Dendritic cell treated with granulocyte-macrophage colony-stimulating factor and Interleukin-4, amounts not matched to agents 40 ng/mL and 50 ng/mL, for 4 days (primary cell): ENCODE measurements at regions not wholly inside any gene's neighbourhood (a gene's known extent, or its start where the extent isn't known, plus 50 kb on each side); places are given as distances from the start of the nearest gene placed in this dataset.
"Not testable (repeated sequence)": the region's sequence is repeated elsewhere in the genome, so short reads cannot be mapped to it uniquely, and the experiment has no call there.

Experiments used
- H3K27ac Mint-ChIP-seq: one replicate; pipeline ENCODE4 v1.8.0; 2022; ENCODE audit warnings: mild to moderate bottlenecking, mixed read lengths
- H3K27me3 Mint-ChIP-seq: one replicate; pipeline ENCODE4 v1.8.0; 2022; ENCODE audit warnings: mild to moderate bottlenecking, mixed read lengths
- H3K36me3 Mint-ChIP-seq: one replicate; pipeline ENCODE4 v1.8.0; 2022; ENCODE audit warnings: low read depth, mixed read lengths
- H3K4me1 Mint-ChIP-seq: one replicate; pipeline ENCODE4 v1.8.0; 2022; ENCODE audit warnings: low read depth, mixed read lengths
- H3K4me3 Mint-ChIP-seq: one replicate; pipeline ENCODE4 v1.8.0; 2022; ENCODE audit warnings: mild to moderate bottlenecking, moderate library complexity, mixed read lengths
- H3K9me3 Mint-ChIP-seq: one replicate; pipeline ENCODE4 v1.8.0; 2022; ENCODE audit warnings: mixed read lengths
- intact Hi-C: fragments of 100-400 bp; cut with micrococcal nuclease; formaldehyde crosslinking; loops from one replicate; pipeline ENCODE4 v1.15.0; 2022

DNA sequence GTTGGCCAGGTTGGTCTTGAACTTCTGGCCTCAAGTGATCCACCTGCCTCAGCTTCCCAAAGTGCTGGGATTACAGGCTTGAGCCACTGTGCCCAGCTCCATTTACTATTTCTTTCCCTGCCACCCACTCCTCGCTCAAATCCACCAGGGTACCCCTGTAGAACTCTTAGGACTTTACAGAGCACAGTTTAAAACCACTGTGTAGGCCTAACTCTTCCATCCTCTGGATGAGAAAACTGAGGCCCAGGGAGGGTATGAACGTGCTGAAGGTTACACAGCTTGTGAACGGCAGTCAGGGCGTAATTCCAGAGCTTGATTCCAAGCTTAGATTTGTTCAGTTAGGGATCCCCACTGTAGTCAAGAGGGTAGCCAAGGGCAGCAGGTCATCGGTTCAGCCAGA, 309.1 kb downstream of the GOLGA6L6 start:
- H3K9me3 Mint-ChIP-seq, H3K27me3 Mint-ChIP-seq, H3K4me1 Mint-ChIP-seq: not testable (repeated sequence)

GRCh38 chr15:20230656-20231055, 310.9 kb downstream of the GOLGA6L6 start:
- H3K36me3 Mint-ChIP-seq, H3K9me3 Mint-ChIP-seq, H3K27me3 Mint-ChIP-seq, H3K4me3 Mint-ChIP-seq, H3K27ac Mint-ChIP-seq, H3K4me1 Mint-ChIP-seq, intact Hi-C loops: not testable (repeated sequence)

More for the DNA sequence above, 309.1 kb downstream of the GOLGA6L6 start:
- H3K4me3 Mint-ChIP-seq, H3K27ac Mint-ChIP-seq, H3K36me3 Mint-ChIP-seq, intact Hi-C loops: not testable (repeated sequence)

DNA sequence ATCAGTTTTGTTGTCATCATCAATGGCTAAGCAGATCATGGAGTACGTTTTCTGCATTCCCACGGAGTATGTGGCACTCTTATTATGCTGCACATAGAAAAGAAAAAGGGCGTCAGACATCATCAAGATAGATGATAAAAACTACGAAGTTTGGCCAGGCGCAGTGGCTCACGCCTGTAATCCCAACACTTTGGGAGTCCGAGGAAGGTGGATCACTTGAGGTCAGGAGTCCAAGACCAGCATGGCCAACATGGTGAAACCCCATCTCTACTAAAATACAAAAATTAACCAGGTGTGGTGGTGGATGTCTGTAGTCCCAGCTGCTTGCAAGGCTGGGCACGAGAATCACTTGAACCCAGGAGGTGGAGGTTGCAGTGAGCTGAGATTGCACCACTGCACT, 312.8 kb downstream of the GOLGA6L6 start:
- H3K9me3 Mint-ChIP-seq, H3K4me1 Mint-ChIP-seq, H3K27me3 Mint-ChIP-seq, H3K27ac Mint-ChIP-seq, H3K4me3 Mint-ChIP-seq, intact Hi-C loops, H3K36me3 Mint-ChIP-seq: not testable (repeated sequence)

DNA sequence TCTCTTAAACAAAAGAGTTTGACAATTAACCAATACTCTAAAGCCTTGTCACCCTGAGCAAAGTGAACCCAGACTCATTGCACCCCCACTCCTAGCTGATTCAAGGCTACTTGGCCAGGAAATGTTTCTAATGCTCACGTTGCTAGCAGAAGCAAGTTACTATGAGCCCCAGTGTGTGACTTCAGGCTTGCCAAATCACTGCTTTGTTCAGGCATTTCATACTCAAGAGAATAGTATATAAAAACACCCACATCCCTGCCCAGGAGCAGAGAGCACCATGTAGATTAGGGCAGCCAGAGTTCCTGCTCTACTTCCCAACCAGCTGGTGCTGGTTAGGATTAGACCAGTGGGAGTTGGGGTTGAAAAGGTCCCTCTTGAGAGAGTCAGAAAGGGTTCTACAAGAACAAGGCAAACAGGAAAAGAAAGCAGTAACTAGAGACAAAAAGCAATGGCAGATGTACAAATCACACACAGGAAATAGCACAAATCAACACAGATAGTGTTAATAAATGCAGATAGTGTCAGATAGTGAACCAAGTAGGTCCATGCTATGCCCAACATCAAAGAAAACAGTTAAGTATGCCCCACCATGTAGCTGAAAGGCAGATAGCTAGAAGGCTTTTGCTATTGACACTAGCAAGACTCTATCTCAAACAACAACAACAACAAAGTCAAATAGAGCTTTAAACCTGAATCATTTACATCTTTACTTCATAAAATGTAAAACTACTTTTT, 314.3 kb downstream of the GOLGA6L6 start:
- H3K36me3 Mint-ChIP-seq, H3K4me1 Mint-ChIP-seq, H3K9me3 Mint-ChIP-seq, H3K27me3 Mint-ChIP-seq, H3K4me3 Mint-ChIP-seq, intact Hi-C loops, H3K27ac Mint-ChIP-seq: not testable (repeated sequence)

DNA sequence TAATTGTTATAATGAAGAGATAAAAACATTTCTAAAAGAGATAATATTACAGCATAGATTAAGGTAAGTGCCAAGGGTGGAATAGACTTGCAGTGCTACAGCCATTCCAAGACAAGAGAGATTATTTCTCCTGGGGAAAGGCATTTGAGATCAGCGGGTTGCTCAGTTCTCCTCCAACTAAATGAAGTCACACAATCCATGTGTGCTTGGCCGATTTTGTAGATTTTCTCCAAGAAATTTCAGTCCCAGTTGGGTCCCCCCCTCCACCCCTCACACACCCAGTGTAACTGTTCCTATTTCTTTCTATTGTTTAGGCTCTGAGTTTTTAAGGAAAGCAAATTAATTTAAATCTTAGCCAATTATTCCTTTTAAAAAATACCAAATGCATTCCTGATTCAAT, 315.1 kb downstream of the GOLGA6L6 start:
- H3K36me3 Mint-ChIP-seq, H3K9me3 Mint-ChIP-seq, H3K4me3 Mint-ChIP-seq, intact Hi-C loops, H3K27me3 Mint-ChIP-seq, H3K4me1 Mint-ChIP-seq, H3K27ac Mint-ChIP-seq: not testable (repeated sequence)

- H3K27me3 Mint-ChIP-seq, H3K27ac Mint-ChIP-seq, intact Hi-C loops, H3K36me3 Mint-ChIP-seq, H3K4me3 Mint-ChIP-seq, H3K9me3 Mint-ChIP-seq, H3K4me1 Mint-ChIP-seq: not testable (repeated sequence)
Observed at GRCh38 chr15:20221063-20221462, 320.5 kb downstream of the GOLGA6L6 start.

- intact Hi-C loops, H3K36me3 Mint-ChIP-seq, H3K4me3 Mint-ChIP-seq, H3K27ac Mint-ChIP-seq, H3K27me3 Mint-ChIP-seq, H3K4me1 Mint-ChIP-seq, H3K9me3 Mint-ChIP-seq: not testable (repeated sequence)
Observed at GRCh38 chr15:20219171-20219570, 322.4 kb downstream of the GOLGA6L6 start.

DNA sequence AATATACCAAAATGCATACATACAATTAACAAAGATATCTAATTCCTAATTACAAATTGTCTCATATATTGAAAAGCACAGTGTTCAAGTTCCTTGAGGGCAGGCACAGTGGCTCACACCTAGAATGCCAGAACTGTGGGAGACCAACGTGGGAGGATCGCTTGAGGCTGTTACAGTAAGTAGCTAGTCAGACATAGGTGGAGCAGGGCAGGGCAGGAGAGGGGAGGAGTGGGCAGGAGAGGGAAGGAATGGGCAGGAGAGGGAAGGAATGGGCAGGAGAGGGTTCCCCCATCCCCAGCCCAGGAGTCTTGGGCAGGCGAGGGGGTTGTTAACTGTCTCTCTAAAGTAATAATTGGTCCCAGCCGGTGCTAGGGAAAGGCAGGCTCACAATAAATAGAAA, 325.9 kb downstream of the GOLGA6L6 start:
- H3K27ac Mint-ChIP-seq, H3K4me1 Mint-ChIP-seq, H3K27me3 Mint-ChIP-seq, H3K4me3 Mint-ChIP-seq, intact Hi-C loops, H3K9me3 Mint-ChIP-seq, H3K36me3 Mint-ChIP-seq: not testable (repeated sequence)

DNA sequence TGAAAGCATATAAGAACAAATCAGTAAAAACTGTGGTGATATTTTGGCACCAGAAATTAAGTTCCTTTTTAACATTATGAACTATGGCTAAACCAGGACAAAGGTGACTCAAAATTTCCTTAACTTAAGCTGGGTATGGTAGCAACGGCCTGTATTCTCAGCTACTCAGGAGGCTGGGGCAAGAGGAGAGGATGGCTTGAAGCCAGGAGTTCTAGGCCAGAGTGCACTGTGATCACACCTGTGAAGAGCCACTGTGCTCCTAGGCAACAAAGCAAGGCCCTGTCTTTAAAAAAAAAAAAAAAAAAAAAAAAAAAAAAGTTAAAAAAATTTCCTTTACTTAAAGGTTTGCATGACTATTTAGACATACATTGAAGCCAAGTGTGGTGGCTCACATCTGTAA, 327.5 kb downstream of the GOLGA6L6 start:
- H3K9me3 Mint-ChIP-seq, intact Hi-C loops, H3K27me3 Mint-ChIP-seq: not testable (repeated sequence)

GRCh38 chr15:20211508-20211907, 330.1 kb downstream of the GOLGA6L6 start:
- H3K27ac Mint-ChIP-seq, H3K36me3 Mint-ChIP-seq, intact Hi-C loops, H3K27me3 Mint-ChIP-seq, H3K4me1 Mint-ChIP-seq, H3K9me3 Mint-ChIP-seq, H3K4me3 Mint-ChIP-seq: not testable (repeated sequence)

More for the DNA sequence above, 327.5 kb downstream of the GOLGA6L6 start:
- H3K27ac Mint-ChIP-seq, H3K4me1 Mint-ChIP-seq, H3K4me3 Mint-ChIP-seq, H3K36me3 Mint-ChIP-seq: not testable (repeated sequence)

DNA sequence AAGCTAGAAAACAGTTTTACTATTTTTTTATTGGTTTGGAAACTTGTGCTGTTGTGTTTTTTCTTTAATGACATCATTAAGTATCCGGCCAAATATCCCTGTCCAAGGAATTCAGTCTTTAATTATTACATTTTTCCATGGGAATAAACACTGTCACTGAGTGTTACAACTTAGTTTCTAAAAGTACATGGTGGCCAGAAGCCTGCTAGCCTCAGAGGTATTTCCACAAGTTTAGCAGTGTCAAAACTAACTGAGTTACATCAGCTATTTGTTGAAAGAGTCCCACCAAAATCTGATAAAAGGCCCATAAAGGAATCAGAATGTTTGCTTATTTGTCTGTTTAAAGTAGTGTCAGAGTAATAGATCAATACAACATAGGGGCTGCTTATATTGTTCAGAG, 331.6 kb downstream of the GOLGA6L6 start:
- H3K27me3 Mint-ChIP-seq, H3K27ac Mint-ChIP-seq, intact Hi-C loops, H3K4me1 Mint-ChIP-seq, H3K36me3 Mint-ChIP-seq, H3K9me3 Mint-ChIP-seq, H3K4me3 Mint-ChIP-seq: not testable (repeated sequence)

DNA sequence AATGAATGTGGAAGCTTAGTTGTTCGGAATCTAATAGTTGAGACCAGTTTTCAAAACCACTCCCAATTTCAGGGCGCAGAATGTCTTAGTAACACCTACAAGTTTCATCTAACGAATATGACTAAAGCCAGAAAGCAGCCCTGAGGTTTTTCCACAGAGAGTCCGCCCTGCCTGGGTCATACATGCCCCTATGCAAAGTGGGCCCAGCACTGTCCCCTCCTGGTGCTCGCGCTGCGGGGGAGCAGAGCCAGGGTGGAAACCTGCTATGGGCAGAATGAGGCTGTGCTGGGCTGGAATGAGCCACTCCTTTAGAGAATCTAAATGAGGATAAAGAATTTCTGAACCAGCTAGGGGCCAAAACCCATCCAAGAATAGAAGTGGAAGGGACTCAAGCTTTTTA, 334.0 kb downstream of the GOLGA6L6 start:
- H3K4me1 Mint-ChIP-seq, H3K27me3 Mint-ChIP-seq, H3K9me3 Mint-ChIP-seq, intact Hi-C loops, H3K36me3 Mint-ChIP-seq, H3K4me3 Mint-ChIP-seq, H3K27ac Mint-ChIP-seq: not testable (repeated sequence)

DNA sequence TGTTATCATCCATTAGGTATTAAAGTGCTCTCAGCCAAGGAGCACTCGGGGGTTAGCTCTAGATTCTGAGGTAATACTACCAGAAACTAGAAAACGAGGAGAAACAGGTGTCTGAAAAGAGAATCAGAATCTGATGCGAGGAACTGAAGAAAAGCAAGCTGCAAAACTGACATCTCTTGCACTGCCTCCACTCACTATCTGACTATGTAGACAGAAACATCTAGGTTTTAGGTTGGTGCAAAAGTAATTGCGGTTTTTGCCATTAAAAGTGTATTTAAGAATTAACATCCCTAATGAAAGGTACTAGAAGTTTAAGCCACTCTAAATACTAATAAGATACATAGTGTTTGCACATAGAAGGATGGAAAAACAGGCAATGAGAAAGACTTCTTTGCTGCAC, 334.4 kb downstream of the GOLGA6L6 start:
- H3K36me3 Mint-ChIP-seq, H3K27ac Mint-ChIP-seq, H3K9me3 Mint-ChIP-seq, H3K4me1 Mint-ChIP-seq, H3K4me3 Mint-ChIP-seq, intact Hi-C loops, H3K27me3 Mint-ChIP-seq: not testable (repeated sequence)

DNA sequence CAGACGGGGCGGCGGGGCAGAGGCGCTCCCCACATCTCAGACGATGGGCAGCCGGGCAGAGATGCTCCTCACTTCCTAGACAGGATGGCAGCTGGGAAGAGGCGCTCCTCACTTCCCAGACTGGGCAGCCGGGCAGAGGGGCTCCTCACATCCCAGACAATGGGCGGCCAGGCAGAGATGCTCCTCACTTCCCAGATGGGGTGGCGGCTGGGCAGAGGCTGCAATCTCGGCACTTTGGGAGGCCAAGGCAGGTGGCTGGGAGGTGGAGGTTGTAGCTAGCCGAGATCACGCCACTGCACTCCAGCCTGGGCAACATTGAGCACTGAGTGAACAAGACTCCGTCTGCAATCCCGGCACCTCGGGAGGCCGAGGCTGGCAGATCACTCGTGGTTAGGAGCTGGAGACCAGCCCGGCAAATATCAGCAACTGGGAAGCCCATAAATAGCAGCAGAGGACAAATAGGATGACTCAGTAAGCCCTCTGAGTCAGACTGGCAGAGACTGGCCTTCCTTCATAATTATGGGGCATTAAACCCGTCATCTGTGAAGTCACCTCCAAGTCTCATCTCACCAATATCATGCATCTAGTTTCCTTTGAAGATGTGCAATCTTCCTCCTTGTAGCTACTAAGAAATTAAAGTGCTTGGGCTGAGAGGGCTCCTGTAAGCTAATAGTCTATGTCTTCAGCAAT, 337.3 kb downstream of the GOLGA6L6 start:
- H3K4me1 Mint-ChIP-seq, H3K27me3 Mint-ChIP-seq, H3K27ac Mint-ChIP-seq, H3K4me3 Mint-ChIP-seq, intact Hi-C loops, H3K36me3 Mint-ChIP-seq, H3K9me3 Mint-ChIP-seq: not testable (repeated sequence)

GRCh38 chr15:20203649-20204150, 337.9 kb downstream of the GOLGA6L6 start:
- intact Hi-C loops, H3K4me3 Mint-ChIP-seq, H3K4me1 Mint-ChIP-seq, H3K9me3 Mint-ChIP-seq, H3K27me3 Mint-ChIP-seq, H3K36me3 Mint-ChIP-seq, H3K27ac Mint-ChIP-seq: not testable (repeated sequence)
